ENCODE measurements at regions not wholly inside any gene's neighbourhood (a gene's known extent, or its start where the extent isn't known, plus 50 kb on each side); places are given as distances from the start of the nearest gene placed in this dataset.
"Not testable (repeated sequence)": the region's sequence is repeated elsewhere in the genome, so short reads cannot be mapped to it uniquely, and the experiment has no call there.

GRCh38 chr6:78386854-78387253 is 480.5 kb upstream of the IRAK1BP1 start:
- not testable (repeated sequence) for H4K20me1 ChIP-seq (replicated peaks; ENCODE audit: insufficient read depth); H3K4me3 ChIP-seq
- peaks cover 45% of the 10 kb centered on the region for H3K9me3 Mint-ChIP-seq

GRCh38 chr6:78390066-78390465 is 477.3 kb upstream of the IRAK1BP1 start:
- no peak overlapping the region for H3K4me3 Mint-ChIP-seq
- H4K20me1 ChIP-seq (replicated peaks; ENCODE audit: insufficient read depth) = no peaks in the 10 kb centered on the region
- TF ChIP-seq NANOG (IDR thresholded peaks at IDR 0.05; ENCODE audit: borderline replicate concordance) (no peak), ZNF462 (CRISPR knock-in tag; IDR thresholded peaks at IDR 0.05) (no peak), CREB1 (CRISPR knock-in tag; IDR thresholded peaks at IDR 0.05; ENCODE audit: low read depth) (no peak), REST (IDR thresholded peaks at IDR 0.05; ENCODE audit: unreplicated experiment) (no peak), ETS1 (IDR thresholded peaks at IDR 0.05) (no peak), ZNF331 (CRISPR knock-in tag; IDR thresholded peaks at IDR 0.05; ENCODE audit: low read depth) (no peak), ZNF114 (CRISPR knock-in tag; IDR thresholded peaks at IDR 0.05) (no peak), JUNB (IDR thresholded peaks at IDR 0.05; ENCODE audit: unreplicated experiment) (no peak), EZH2phosphoT487 (IDR thresholded peaks at IDR 0.05; ENCODE audit: unreplicated experiment) (no peak), EZH2 (IDR thresholded peaks at IDR 0.05; ENCODE audit: low read depth, unreplicated experiment) (no peak), POLR2AphosphoS5 (IDR thresholded peaks at IDR 0.05; ENCODE audit: low read depth) (no peak)

More at GRCh38 chr6:78386854-78387253, 480.5 kb upstream of the IRAK1BP1 start:
- not testable (repeated sequence) for ATAC-seq; H3K27ac Mint-ChIP-seq; H3K4me3 Mint-ChIP-seq; DNase-seq (ENCODE audit: low spot score); H2AFZ ChIP-seq; H3K9me2 ChIP-seq (ENCODE audit: insufficient read depth); H3K4me2 ChIP-seq; H3K4me1 Mint-ChIP-seq; H3K79me2 ChIP-seq (replicated peaks; ENCODE audit: insufficient read depth); H3K27ac ChIP-seq (ENCODE audit: low read depth); H3K4me1 ChIP-seq (ENCODE audit: insufficient read depth); H3K27me3 Mint-ChIP-seq (ENCODE audit: insufficient read depth, low read depth, poor library complexity); H3K36me3 ChIP-seq (ENCODE audit: insufficient read depth); H3K27me3 ChIP-seq (ENCODE audit: insufficient read depth); H3F3A ChIP-seq (replicated peaks; ENCODE audit: low read depth)
- peaks cover 31% of the 10 kb centered on the region for H3K36me3 Mint-ChIP-seq (ENCODE audit: low read depth)

More at GRCh38 chr6:78390066-78390465, 477.3 kb upstream of the IRAK1BP1 start:
- Mint-ChIP-seq H3K4me1 (no peaks in the 10 kb centered on the region), H3K9me3 (peaks cover 45% of the 10 kb centered on the region), H3K27ac (no peak overlapping the region), H3K36me3 (ENCODE audit: low read depth) (peaks cover 31% of the 10 kb centered on the region), H3K27me3 (ENCODE audit: insufficient read depth, low read depth, poor library complexity) (no peaks in the 10 kb centered on the region)
- no peak overlapping the region for H3K27ac ChIP-seq (ENCODE audit: low read depth)
- H3F3A ChIP-seq (replicated peaks; ENCODE audit: low read depth) = no peaks in the 10 kb centered on the region
- no peak overlapping the region for H3K4me3 ChIP-seq
- no peaks in the 10 kb centered on the region for H3K4me1 ChIP-seq (ENCODE audit: insufficient read depth)
- no peak overlapping the region for H2AFZ ChIP-seq
- peaks cover 3% of the 10 kb centered on the region; the same call in 1 of the 2 replicates for H3K9me2 ChIP-seq (ENCODE audit: insufficient read depth)
- no peak overlapping the region for H3K4me2 ChIP-seq
- H3K36me3 ChIP-seq (ENCODE audit: insufficient read depth) = 0 out of 2 replicates have a peak, but pooled peaks cover 5% of the 10 kb centered on the region
- H3K79me2 ChIP-seq (replicated peaks; ENCODE audit: insufficient read depth) = no peaks in the 10 kb centered on the region
- DNase-seq (ENCODE audit: low spot score) (no peak), ATAC-seq (no peak)
- H3K27me3 ChIP-seq (ENCODE audit: insufficient read depth) = no peaks in the 10 kb centered on the region

Measured in GM23338 (cell line).